ENCODE measurements at regions not wholly inside any gene's neighbourhood (a gene's known extent, or its start where the extent isn't known, plus 50 kb on each side); places are given as distances from the start of the nearest gene placed in this dataset.

GRCh38 chr7:131203291-131203976 lies 124.2 kb upstream of the MKLN1 start:
- Mint-ChIP-seq H3K27ac (no peak overlapping the region), H3K4me1 (peaks cover 8% of the 10 kb centered on the region), H3K36me3 (no peaks in the 10 kb centered on the region), H3K9me3 (no peaks in the 10 kb centered on the region), H3K27me3 (ENCODE audit: low read depth) (peaks cover 4% of the 10 kb centered on the region; the same call in 1 of the 2 replicates), H3K4me3 (no peak overlapping the region)
- no peak for TF ChIP-seq SP1 (CRISPR knock-in tag; conservative IDR thresholded peaks at IDR 0.05)
- no peak for TF ChIP-seq EMX1 (CRISPR knock-in tag; IDR thresholded peaks at IDR 0.05)
- no peak for TF ChIP-seq FOXP4 (CRISPR knock-in tag; IDR thresholded peaks at IDR 0.05)
- DNase-seq (ENCODE audit: low spot score) = no peak
- ATAC-seq = no peak
- POLR2A ChIA-PET = no interaction called here
- CTCF ChIA-PET = no interaction called here

- H3K4me1 Mint-ChIP-seq = peaks cover 25% of the 10 kb centered on the region
- H3K27me3 Mint-ChIP-seq (ENCODE audit: low read depth) = peaks cover 2% of the 10 kb centered on the region; the same call in 1 of the 2 replicates
- DNase-seq (ENCODE audit: low spot score) = no peak
- ATAC-seq = no peak
- H3K9me3 Mint-ChIP-seq = peaks cover 8% of the 10 kb centered on the region
- H3K27ac Mint-ChIP-seq = no peak overlapping the region
- ChIA-PET POLR2A (no interaction called here), CTCF (interaction anchor here (1.0 kb wide), 1 partner anchor 14 kb away, joined by 3 read pairs; no protein-coding TSS in a partner anchor)
- no peak overlapping the region for H3K4me3 Mint-ChIP-seq
- no peaks in the 10 kb centered on the region for H3K36me3 Mint-ChIP-seq
- TF ChIP-seq ZNF219 (CRISPR knock-in tag; IDR thresholded peaks at IDR 0.05; ENCODE audit: borderline replicate concordance) = no peak
- no peak for TF ChIP-seq PREB (CRISPR knock-in tag; IDR thresholded peaks at IDR 0.05; ENCODE audit: borderline replicate concordance)
- no peak for TF ChIP-seq ZNF138 (CRISPR knock-in tag; conservative IDR thresholded peaks at IDR 0.05)
- no peak for TF ChIP-seq TCF7 (CRISPR knock-in tag; IDR thresholded peaks at IDR 0.05; ENCODE audit: low read depth)
- TF ChIP-seq RORB (CRISPR knock-in tag; IDR thresholded peaks at IDR 0.05) = no peak
- TF ChIP-seq MLX (CRISPR knock-in tag; IDR thresholded peaks at IDR 0.05) = no peak
- no peak for TF ChIP-seq ZSCAN18 (CRISPR knock-in tag; IDR thresholded peaks at IDR 0.05)
- no peak for TF ChIP-seq ERG (CRISPR knock-in tag; IDR thresholded peaks at IDR 0.05)
- no peak for TF ChIP-seq MYBL2 (CRISPR knock-in tag; IDR thresholded peaks at IDR 0.05)
- no peak for TF ChIP-seq GABPB1 (CRISPR knock-in tag; IDR thresholded peaks at IDR 0.05)
- TF ChIP-seq ZNF416 (CRISPR knock-in tag; IDR thresholded peaks at IDR 0.05) = no peak
- TF ChIP-seq CTCF (IDR thresholded peaks at IDR 0.05) = no peak
- no peak for TF ChIP-seq FOXP4 (CRISPR knock-in tag; IDR thresholded peaks at IDR 0.05)
- TF ChIP-seq ESRRA (CRISPR knock-in tag; IDR thresholded peaks at IDR 0.05; ENCODE audit: borderline replicate concordance) = no peak
- TF ChIP-seq ZNF263 (CRISPR knock-in tag; IDR thresholded peaks at IDR 0.05; ENCODE audit: low read depth) = no peak
- no peak for TF ChIP-seq SMAD4 (CRISPR knock-in tag; IDR thresholded peaks at IDR 0.05)
- TF ChIP-seq ATF6 (CRISPR knock-in tag; IDR thresholded peaks at IDR 0.05) = no peak
- no peak for TF ChIP-seq USF1 (CRISPR knock-in tag; IDR thresholded peaks at IDR 0.05)
Observed at GRCh38 chr7:131208777-131209176, 118.9 kb upstream of the MKLN1 start.

All from WTC11 (cell line).